ENCODE measurements at regions not wholly inside any gene's neighbourhood (a gene's known extent, or its start where the extent isn't known, plus 50 kb on each side); places are given as distances from the start of the nearest gene placed in this dataset.

DNA sequence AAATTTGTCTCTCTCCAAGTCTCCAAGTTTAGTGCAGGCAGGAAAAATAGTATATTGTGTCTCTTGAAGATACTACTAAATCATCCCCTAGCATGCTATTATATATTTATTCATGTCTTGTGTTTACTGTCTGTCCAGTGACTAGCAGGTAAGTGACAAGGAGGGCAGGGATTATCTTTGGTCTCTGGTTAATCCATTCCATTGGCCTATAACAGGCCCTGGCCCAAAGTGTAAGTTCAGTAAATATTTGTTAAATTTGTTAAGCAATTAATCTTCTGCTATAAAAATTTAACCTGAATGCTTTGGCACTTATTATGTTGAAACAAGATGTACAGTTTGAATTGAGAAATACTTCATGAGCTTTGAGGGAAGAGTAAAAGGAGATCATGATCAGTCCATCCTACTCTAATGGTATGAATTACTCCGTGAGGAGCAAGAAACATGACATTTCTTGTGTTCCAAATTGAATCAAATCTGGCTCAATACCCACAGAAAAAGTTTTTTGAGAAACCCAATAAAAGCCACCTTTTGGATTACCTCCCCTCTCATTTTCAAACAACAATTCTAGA, 219.7 kb downstream of the DTWD2 start:
- TF ChIP-seq EZH2 (IDR thresholded peaks at IDR 0.05; ENCODE audit: borderline replicate concordance, low read depth, low read length, severe bottlenecking) (no peak), POLR2A (IDR thresholded peaks at IDR 0.05; ENCODE audit: low read depth, low read length) (no peak), GATA2 (IDR thresholded peaks at IDR 0.05; ENCODE audit: insufficient read depth, insufficient read length, low read depth, low read length) (no peak), POLR2AphosphoS5 (IDR thresholded peaks at IDR 0.05; ENCODE audit: insufficient read depth, low read depth, low read length) (no peak), JUN (IDR thresholded peaks at IDR 0.05; ENCODE audit: borderline replicate concordance, insufficient read depth, insufficient read length, low read depth) (no peak), MYC (IDR thresholded peaks at IDR 0.05; ENCODE audit: low read depth, low read length) (no peak)
- TF ChIP-seq, protein P1, sequence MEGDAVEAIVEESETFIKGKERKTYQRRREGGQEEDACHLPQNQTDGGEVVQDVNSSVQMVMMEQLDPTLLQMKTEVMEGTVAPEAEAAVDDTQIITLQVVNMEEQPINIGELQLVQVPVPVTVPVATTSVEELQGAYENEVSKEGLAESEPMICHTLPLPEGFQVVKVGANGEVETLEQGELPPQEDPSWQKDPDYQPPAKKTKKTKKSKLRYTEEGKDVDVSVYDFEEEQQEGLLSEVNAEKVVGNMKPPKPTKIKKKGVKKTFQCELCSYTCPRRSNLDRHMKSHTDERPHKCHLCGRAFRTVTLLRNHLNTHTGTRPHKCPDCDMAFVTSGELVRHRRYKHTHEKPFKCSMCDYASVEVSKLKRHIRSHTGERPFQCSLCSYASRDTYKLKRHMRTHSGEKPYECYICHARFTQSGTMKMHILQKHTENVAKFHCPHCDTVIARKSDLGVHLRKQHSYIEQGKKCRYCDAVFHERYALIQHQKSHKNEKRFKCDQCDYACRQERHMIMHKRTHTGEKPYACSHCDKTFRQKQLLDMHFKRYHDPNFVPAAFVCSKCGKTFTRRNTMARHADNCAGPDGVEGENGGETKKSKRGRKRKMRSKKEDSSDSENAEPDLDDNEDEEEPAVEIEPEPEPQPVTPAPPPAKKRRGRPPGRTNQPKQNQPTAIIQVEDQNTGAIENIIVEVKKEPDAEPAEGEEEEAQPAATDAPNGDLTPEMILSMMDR (IDR thresholded peaks at IDR 0.05; ENCODE audit: extremely low read depth in 1 of 2, insufficient read depth in 1 of 2, low read depth in 1 of 2, low read length in 2 of 2): no peak
- TF ChIP-seq, protein P2, sequence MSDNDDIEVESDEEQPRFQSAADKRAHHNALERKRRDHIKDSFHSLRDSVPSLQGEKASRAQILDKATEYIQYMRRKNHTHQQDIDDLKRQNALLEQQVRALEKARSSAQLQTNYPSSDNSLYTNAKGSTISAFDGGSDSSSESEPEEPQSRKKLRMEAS (IDR thresholded peaks at IDR 0.05; ENCODE audit: insufficient read depth, insufficient read length): no peak
